ENCODE measurements at regions not wholly inside any gene's neighbourhood (a gene's known extent, or its start where the extent isn't known, plus 50 kb on each side); places are given as distances from the start of the nearest gene placed in this dataset.

DNA sequence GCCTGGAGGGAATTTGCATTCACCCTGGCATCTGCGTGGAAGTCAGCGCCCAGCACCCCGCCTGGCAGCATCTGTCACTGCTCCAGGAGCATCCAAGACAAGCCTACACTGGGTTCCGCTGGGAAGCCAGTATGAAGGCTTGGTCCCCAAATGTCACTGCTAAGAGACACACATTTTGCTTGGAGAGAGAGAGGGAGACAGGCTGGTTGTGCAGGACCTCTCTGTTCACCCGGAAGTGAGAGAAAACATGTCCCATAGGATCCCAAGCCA lies 119.5 kb downstream of the SEC23IP start:
- TF ChIP-seq, protein P1, sequence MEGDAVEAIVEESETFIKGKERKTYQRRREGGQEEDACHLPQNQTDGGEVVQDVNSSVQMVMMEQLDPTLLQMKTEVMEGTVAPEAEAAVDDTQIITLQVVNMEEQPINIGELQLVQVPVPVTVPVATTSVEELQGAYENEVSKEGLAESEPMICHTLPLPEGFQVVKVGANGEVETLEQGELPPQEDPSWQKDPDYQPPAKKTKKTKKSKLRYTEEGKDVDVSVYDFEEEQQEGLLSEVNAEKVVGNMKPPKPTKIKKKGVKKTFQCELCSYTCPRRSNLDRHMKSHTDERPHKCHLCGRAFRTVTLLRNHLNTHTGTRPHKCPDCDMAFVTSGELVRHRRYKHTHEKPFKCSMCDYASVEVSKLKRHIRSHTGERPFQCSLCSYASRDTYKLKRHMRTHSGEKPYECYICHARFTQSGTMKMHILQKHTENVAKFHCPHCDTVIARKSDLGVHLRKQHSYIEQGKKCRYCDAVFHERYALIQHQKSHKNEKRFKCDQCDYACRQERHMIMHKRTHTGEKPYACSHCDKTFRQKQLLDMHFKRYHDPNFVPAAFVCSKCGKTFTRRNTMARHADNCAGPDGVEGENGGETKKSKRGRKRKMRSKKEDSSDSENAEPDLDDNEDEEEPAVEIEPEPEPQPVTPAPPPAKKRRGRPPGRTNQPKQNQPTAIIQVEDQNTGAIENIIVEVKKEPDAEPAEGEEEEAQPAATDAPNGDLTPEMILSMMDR (IDR thresholded peaks at IDR 0.05): no peak
- TF ChIP-seq POLR2A (IDR thresholded peaks at IDR 0.05): no peak
